T-helper 1 cell (primary cell): ENCODE measurements at regions not wholly inside any gene's neighbourhood (a gene's known extent, or its start where the extent isn't known, plus 50 kb on each side); places are given as distances from the start of the nearest gene placed in this dataset.
"Not testable (repeated sequence)": the region's sequence is repeated elsewhere in the genome, so short reads cannot be mapped to it uniquely, and the experiment has no call there.

Experiments
- DNase-seq, 5 donors: peaks; one replicate each; pipeline ENCODE4 v3.0.0-alpha.2; 2012 to 2020

DNA sequence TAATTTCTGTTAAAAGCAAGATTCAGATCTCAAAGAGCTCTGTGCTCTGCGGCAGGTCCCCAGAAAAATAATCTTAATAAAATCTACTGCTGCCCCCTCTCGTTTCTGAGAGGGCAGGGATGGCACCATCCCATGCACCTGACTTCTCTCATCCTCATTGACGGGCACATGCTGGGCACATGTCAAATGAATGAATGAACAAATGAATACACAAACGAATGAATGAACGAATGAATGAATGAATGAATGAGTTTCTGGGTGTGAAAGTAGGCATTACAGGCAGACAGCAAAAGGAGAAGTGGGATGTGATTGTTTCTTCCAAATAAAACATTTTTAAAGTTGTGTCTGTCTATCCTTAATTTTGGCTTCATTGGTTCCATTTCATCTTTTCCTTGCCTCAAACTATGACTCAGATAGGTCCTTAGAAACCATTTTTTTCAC lies 398.1 kb upstream of the PRKCQ start:
- no peak for DNase-seq

DNA sequence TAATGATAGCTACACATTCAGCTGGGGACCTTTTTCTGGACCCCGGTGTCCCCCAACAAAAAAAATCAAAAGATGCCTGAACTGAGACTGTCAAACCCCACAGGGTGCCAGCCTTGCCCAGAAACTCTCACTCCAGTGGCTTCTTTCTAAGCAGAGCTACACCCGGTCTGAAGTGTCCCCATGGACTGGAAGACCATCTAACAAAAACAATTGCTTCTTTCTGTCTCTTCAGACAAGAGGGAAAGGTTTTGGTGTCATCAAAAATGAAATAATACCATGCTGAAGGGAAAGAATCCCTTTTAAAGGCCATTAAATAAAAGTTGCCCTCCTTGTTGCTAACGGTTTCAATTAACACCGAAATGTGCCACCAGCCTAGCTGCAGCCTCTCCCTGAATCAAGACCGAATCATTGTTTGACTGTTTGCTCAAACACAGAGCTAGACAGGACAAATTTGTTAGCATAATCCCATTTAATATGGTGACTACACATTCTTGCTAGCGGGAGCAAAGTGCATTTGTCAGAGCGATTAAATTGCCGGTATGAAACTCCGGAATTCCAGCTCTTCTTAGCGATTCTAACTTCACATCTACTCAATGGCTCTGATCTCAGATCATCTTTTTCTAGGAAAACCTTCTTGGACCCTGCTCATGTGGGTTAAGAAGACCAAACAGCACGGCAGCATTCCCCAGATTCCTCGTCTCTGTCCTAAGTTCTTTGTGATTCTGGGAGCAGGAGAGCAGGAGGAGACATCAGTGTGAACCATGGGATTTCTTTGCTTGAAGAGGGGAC lies 397.5 kb upstream of the PRKCQ start:
- DNase-seq, result no peak

DNA sequence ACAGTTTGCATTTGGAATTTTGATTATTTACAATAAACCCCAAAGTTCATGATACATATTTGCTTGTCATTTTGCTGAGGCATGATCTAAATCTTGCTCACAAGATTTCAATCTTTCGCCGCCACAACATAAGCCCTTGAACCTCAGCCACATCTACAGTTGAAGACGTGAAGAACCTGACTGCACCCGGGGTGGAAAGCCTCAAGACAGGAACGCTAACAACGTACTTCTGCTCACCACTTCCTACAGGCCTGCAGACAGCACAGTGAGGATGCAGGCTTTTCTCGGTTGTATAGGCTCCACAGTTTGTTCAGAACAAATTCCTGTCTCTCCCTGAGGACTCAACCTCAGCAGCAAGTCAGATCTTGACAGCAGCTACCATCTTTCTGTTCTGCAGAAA lies 393.8 kb upstream of the PRKCQ start:
- DNase-seq, result peak in 1 of 5 donors; percentile 25

DNA sequence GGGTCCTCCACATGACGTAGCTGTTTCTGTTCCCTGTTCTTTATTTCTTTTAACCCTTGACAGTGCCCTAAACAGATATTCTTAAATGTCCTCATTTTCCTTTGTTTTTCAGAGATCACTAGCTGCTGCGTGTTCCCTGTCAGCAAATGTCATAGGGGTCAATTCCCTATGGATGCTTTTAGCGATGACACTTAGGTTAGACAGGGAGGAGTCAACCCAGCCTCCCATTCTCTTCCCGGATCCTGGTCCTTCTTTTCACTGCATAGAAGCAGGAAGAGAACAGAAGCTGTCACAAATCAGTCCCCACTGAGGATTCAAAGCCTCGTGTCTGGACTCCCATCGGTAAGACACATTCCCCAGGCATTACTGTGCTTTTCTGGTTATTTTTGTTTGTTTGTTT lies 392.1 kb upstream of the PRKCQ start:
- DNase-seq, result no peak

DNA sequence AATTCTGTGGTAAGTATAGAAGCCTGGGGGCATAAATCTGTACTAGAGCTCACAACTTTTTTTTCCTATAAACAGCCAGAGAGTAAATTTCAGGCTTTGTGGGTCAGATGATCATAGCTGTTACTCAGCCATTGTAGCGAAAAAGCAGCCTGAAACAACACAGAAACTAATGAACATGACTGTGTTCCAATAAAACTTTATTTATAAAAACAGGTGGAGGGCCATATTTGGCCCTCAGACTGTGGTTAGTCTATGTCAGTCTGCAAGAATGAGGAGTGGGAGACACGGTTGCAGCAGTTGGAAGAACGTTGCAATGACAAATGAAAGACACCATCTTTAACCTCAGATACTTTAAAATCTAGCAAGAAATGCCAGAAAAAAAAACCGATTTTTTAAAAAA lies 389.6 kb upstream of the PRKCQ start:
- DNase-seq, result no peak

DNA sequence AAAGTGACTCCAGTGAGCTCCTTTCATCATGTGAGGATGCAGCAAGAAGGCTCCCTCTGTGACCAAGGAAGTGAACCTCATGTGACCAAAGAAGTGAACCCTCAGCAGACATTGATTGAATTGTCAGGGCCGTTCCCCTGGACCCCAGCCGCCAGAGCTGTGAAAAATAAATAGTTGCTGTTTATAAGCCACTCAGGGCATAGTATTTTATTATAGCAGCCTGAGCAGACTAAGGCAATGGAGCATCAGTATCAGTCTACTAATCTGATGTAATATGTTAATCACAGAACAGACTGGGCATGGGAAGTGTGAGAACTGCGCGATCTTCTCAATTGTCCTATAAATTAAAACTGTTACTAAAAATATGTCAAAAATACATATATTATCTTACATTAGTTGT lies 384.5 kb upstream of the PRKCQ start:
- no peak for DNase-seq

DNA sequence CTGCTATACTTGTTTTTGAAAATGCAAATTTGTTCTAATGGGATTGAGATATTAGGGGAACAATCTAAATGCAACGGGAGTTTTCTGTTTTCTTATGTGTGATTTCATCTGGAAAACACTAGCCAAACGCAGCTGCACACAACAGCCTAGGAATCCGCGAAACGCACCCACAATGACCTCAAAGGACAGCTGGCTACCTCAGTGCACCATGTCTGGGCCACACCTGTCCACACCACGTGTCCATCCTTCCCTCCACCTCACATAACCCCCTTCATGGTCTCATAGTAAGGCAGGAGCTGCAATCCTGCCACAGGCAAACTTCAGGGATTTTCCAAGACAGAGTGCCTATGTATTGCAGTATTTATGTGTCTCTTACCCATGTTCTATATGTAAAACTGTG lies 382.5 kb upstream of the PRKCQ start:
- no peak for DNase-seq

DNA sequence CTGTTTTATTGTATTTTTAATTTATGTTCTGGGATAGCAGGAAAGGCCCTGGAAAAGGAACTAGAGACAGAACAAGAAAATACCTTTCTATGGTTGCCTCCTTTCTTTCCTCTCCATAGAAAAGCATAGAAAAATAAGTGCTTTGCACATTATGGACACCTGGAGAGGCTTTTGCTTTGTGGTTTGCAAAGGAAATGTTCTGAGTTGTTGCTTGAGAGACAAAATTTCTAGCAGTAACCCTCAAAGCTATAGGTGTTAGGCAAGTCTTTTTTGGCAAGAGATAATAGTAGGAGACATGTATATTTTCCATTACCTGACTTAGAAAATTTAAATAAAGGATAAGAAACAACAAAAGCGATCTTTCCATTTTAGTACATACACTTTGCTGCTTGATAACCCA lies 378.6 kb upstream of the PRKCQ start:
- DNase-seq, result no peak

DNA sequence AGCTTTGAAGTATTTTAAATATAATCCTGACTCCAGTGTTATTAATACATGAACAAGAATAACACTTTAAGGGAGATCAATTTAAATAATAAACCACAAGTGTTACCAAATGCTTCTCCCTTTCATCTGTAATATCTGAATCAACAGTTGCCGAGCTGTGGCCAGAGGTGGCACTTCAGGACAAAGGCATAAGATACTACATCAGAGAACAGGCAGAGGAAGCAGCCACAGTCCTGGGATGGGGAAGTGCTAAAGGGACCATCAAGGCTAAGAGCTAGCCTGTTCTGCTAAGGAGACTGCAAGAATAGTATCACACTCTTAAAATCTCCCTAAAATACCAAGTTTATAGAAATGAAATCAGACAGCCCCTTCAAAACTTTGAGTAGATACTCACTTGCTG lies 378.2 kb upstream of the PRKCQ start:
- DNase-seq, result no peak

DNA sequence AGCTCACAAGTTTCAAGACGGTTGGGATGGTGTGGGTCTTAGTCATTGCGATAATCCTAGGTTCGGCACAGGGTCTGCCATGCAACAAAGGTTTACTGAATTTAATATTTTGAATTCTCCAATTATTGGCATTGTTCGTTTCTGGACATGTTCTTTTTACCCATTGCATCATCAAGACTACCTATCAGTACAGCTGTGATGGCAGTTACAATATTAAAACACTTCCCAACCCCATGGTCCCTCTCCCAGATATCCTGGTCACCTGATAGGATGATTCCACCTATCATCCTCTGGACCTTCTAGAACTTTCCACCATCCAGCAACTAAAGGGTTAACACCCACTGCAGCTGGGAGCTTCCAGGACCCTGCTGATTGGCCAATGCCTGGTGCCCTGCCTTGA lies 377.8 kb upstream of the PRKCQ start:
- no peak for DNase-seq

DNA sequence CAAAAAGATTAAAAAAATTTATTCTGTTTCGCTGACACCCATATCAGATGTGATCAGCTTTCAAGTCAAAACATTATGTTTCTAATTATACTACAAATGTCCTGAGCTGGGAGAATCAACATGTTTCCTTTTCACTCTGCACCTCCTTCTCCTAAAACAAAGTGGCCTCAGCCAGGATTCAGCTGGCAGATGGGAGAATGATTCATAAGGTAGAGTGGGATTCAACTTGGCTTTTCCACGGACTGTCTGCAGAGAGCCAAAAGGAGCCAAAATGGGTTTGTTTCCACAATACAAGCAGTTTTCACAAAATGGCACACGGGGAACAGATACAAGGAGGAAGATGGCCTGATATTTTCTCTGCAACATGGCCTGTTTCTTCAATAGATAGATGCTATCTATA lies 376.5 kb upstream of the PRKCQ start:
- DNase-seq, result no peak

DNA sequence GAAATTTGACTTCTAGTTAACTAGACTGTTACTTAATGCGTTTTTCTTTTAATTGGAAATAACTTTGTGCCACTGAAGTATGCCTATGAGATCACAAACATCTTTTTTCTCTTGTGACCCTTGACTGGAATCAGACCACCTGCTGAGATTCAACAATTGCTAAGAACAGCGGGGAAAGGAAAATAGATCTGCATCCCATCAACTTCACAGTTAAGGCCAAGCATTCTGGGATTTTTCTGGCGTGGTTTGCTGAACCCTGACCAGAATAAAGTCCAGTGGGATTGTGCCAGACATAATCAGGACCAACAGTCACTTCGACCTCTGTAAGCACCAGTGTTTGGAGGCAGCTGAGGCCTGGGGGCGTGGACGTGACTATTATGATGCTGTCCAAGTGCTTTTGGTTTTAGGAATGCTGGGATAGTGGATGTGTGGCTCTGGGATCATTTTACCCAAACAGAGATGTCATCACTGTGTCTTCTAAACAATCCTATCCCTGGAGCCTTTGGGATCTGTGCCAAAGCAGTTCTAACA lies 373.3 kb upstream of the PRKCQ start:
- no peak for DNase-seq

DNA sequence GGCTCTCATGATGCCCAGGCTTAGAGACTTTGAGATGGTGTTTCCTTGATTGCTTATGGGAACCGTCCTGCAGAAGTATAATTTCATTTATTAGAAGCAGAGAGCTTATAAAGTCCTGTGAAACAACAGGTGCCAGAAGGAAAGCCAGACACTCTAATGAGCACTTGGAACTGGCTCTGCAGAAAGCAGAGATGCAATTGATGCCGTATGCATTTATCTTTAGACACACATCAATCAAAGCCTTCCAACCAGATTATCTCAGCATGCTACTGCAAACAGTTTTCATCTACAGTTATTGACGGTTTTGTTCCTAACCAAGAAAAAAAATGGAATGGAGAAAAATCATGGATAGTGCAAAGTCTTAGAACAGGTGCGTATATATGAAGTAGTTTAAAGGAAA lies 371.7 kb upstream of the PRKCQ start:
- no peak for DNase-seq

DNA sequence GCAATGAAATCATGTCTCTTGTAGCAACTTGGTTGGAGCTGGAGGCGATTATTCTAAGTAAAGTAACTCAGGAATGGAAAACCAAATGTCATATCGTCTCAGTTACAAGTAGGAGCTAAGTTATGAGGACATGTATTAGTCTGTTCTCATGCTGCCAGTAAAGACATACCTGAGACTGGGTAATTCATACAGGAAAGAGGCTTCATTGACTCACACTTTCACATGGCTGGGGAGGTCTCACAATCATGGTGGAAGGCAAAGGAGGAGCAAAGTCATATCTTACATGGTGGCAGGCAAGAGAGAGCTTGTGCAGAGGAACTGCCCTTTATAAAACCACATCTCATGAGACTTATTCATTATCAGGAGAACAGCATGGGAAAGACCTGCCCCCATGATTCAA lies 370.1 kb upstream of the PRKCQ start:
- no peak for DNase-seq

DNA sequence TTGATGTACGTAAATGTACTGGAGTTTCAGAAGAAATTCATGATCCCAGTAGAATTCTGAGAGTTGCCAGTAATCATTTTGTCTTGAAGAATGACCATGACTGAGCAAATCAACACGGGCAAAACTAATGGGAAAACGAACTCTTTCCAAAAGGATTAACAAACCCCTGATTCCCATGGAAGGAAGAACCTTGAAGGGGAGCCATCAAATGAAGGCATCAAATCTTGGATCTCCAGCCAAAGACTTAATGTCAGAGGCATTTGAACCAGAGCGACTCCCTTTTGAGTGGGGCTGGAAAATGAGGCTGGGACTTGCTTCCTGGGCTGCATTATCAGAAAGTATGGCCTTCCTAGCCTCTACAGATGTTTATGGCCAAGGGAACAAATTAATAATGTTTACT lies 364.4 kb upstream of the PRKCQ start:
- no peak for DNase-seq

DNA sequence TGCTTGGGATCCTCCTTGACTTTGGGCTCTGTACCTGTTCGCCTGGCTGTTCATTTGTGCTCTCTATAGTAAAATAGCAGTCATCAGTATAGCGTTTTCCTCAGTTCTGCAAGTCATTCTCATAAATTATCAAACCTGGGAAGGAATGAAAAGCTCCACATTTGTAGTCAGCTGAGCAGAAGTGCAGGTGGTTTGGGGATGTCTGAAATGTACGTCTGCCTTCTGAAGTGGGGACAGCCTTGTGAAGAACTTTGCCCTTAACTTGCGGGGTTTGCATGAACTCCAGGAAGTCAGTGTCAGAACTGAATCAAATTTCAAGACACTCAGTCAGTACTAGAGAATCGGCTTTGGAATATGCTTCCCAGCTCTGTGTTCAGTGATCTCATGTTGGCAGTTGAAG lies 358.3 kb upstream of the PRKCQ start:
- no peak for DNase-seq

DNA sequence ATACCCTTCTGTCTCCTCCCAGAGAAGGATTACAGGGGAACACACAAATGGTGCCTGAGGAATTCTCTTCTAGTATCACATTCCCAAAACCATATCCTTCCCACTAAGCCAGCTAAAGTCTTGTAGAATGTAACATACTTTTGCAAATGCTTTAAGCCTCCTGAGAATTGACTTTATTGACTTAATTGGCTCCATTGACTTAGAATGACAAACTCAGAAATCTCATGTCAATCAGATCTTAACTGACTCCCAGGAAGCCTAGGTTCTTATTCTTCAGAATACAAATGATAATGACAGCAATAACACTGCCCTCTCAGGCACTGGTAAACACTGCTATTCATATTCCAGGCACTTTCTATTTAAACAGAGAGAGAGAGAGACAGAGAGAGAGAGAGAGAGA lies 356.9 kb upstream of the PRKCQ start:
- DNase-seq, result no peak

DNA sequence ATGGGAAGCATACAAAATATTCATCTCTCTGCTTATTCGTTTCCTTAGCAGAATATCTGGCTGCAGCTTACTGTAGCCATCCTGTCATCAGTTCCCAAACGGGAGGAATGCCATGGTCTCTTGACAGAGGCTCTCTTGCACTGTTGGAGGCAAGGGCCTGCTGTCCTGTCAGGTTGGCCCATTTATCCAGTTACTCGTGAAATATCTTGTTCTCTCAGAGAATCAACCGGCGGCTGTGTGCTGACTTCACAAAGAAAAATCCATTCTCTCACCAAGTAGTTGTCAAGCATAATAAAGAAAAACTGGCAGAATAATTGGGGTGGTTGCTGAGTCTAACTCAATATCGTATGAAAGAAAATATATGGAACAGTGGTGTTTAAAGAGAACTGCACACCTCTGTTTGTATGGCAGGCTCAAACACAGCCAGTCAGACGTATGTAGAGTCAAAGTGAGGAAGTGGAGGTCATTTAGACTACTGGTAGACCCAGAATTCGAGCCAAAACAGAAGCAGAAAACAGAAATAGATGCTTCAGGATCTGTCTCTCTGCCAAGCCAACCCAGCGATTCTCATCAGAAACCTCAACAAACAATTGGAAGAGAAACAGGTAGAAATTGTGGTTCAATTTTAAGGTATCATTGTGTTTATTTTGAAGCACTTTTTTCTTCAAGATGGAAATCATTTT lies 349.2 kb upstream of the PRKCQ start:
- no peak for DNase-seq

DNA sequence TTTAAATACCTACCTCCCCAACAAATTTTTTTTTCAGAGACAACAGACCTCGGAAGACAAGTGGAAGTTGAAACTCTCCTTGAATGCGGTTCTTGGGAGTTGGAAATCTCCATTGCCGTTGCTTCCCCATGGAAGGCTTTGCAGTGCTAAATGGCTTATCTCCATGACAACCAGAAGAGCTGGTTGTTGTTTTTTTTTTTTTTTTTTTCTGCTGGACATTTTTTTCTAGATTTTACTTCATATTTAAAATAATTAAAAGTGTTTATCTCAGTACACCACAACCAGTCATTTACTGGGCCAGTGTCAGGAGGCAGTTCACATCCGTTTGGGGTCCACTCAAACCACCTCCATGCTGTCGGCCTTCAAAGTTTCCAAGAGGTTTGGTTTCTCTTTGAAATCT lies 348.5 kb upstream of the PRKCQ start:
- DNase-seq, result no peak

DNA sequence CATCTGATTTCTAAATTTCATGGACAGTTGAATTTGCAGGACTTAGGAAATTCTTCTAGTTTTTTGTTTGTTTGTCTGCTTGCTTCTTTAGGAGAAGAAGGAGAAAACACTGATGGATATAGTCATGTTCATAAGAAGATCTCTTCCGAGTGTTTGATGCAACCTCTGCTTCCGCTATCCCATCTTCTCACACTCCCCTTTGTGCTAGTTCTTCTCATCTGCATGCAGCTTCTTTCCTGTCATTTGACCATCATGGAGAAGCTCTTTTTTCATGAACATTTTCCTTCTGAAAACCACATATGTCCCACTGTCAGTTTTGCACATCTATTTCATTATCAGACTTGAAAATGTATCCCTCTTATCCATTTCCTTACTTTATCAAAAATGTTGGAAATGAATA lies 346.9 kb upstream of the PRKCQ start:
- peak in 1 of 5 donors; percentile 12 for DNase-seq

DNA sequence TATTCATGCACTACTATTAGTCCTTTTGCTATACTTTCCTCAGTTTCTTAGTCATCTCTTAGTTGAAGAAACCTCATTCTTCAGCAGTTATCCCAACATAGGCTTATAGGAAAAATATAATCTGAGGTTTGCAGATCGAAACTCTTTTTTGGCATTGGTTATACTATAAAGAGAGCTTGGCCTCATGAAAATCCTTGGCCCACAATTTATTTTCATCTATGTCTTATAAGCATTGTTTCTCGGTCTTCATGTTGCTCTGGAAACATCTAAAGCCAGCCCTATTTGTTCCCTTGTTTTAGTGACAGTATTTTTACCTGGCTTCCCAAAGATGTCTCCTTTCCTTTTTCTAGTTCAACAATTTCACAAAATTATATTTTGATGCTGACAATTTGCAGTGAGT lies 345.1 kb upstream of the PRKCQ start:
- no peak for DNase-seq

DNA sequence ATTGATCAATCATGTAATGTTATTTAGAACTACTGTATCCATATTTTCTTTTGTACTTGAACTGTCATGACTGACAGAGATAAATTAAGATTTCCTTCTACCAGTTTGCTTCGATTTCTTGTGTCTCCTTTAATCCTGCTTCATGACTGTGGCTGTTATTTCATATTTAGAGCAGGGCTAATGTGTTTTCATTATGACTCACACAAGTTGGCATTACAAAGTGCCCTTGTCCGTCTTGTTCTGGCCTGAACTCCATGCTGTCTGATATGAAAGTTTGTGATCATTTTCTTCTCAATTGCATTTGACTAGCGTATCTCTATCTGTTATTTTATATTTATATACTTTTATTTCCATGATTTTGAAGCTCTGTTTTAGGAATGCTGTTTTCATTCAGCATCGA lies 344.1 kb upstream of the PRKCQ start:
- no peak for DNase-seq

DNA sequence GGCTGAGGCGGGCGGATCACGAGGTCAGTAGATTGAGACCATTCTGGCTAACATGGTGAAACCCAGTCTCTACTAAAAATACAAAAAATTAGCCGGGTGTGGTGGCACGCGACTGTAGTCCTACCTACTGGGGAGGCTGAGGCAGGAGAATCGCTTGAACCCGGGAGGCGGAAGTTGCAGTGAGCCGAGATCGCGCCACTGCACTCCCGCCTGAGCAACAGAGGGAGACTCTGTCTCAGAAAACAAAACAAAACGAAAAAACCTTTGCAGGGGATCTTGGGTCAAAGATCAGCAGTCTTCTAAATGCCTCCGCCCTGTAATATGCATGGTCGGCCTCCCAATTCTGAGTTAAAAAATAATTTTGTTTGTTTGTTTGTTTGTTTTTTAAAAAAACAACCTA lies 340.9 kb upstream of the PRKCQ start:
- DNase-seq, result not testable (repeated sequence)
